Liver (tissue), 8 donors: ENCODE measurements at regions not wholly inside any gene's neighbourhood (a gene's known extent, or its start where the extent isn't known, plus 50 kb on each side); places are given as distances from the start of the nearest gene placed in this dataset.

Experiments
- DNase-seq: peaks from one replicate; pipeline ENCODE4 v3.0.0-alpha.2; 2017; ENCODE audit warnings: low spot score
- H3K27ac ChIP-seq, 2 donors: one replicate each; pipeline ENCODE4 v1.7.0; 2013; ENCODE audit warnings: inconsistent platforms in 2 of 2, low read length in 2 of 2, control low read depth in 1 of 2, low read depth in 1 of 2, mild to moderate bottlenecking in 1 of 2
- H3K27me3 ChIP-seq, 4 donors: one replicate each; pipeline versions ENCODE4 v1.6.1 to v1.7.0; 2013; ENCODE audit warnings: low read length in 3 of 4, inconsistent platforms in 1 of 4, mild to moderate bottlenecking in 1 of 4, moderate library complexity in 1 of 4; ENCODE audit not compliant: control insufficient read depth in 4 of 4, insufficient read depth in 4 of 4
- H3K36me3 ChIP-seq, 4 donors: one replicate each; pipeline versions ENCODE4 v1.6.1 to v1.7.0; 2013; ENCODE audit warnings: low read length in 3 of 4, mild to moderate bottlenecking in 3 of 4, low read depth in 1 of 4, moderate library complexity in 1 of 4; ENCODE audit not compliant: control insufficient read depth in 4 of 4, insufficient read depth in 3 of 4
- H3K4me1 ChIP-seq, 4 donors: one replicate each; pipeline versions ENCODE4 v1.6.1 to v1.7.0; 2013; ENCODE audit warnings: low read length in 3 of 4, mild to moderate bottlenecking in 3 of 4, moderate library complexity in 1 of 4; ENCODE audit not compliant: control insufficient read depth in 4 of 4, insufficient read depth in 4 of 4
- H3K4me3 ChIP-seq, 3 donors: one replicate each; pipeline versions ENCODE4 v1.6.1 to v1.7.0; 2013; ENCODE audit warnings: low read length in 3 of 3, control low read depth in 1 of 3, low read depth in 1 of 3, mild to moderate bottlenecking in 1 of 3
- H3K9ac ChIP-seq, 2 donors: one replicate each; pipeline ENCODE4 v1.7.0; 2013; ENCODE audit warnings: low read length in 2 of 2, mild to moderate bottlenecking in 2 of 2, moderate library complexity in 2 of 2, control low read depth in 1 of 2, low read depth in 1 of 2
- H3K9me3 ChIP-seq, 4 donors: one replicate each; pipeline versions ENCODE4 v1.6.1 to v1.7.0; 2013; ENCODE audit warnings: low read length in 3 of 4; ENCODE audit not compliant: control insufficient read depth in 4 of 4
- EGR1 ChIP-seq, 2 donors: IDR thresholded peaks; 2 replicates each; pipeline ENCODE4 v1.6.1; 2016 to 2018; ENCODE audit warnings: antibody characterized with exemption in 2 of 2, low read depth in 2 of 2
- FOXA2 ChIP-seq: IDR thresholded peaks from 2 replicates; pipeline ENCODE4 v1.6.1; 2016; ENCODE audit warnings: antibody characterized with exemption
- GABPA ChIP-seq, 2 donors: IDR thresholded peaks in 1 of 2; conservative IDR thresholded peaks in 1 of 2; 2 replicates each; pipeline ENCODE4 v1.6.1; 2016; ENCODE audit warnings: antibody characterized with exemption in 2 of 2, mild to moderate bottlenecking in 1 of 2, moderate library complexity in 1 of 2
- HNF4A ChIP-seq, 2 donors: conservative IDR thresholded peaks; 2 replicates each; pipeline ENCODE4 v1.6.1; 2016; ENCODE audit warnings: antibody characterized with exemption in 2 of 2, mild to moderate bottlenecking in 2 of 2
- HNF4G ChIP-seq: IDR thresholded peaks from 2 replicates; pipeline ENCODE4 v1.6.1; 2016; ENCODE audit warnings: antibody characterized with exemption
- JUND ChIP-seq, 2 donors: IDR thresholded peaks; 2 replicates each; pipeline ENCODE4 v1.6.1; 2016; ENCODE audit warnings: antibody characterized with exemption in 2 of 2
- NR2F2 ChIP-seq: IDR thresholded peaks from 2 replicates; pipeline ENCODE4 v1.6.1; 2016; ENCODE audit warnings: antibody characterized with exemption
- RAD21 ChIP-seq, 2 donors: IDR thresholded peaks; 2 replicates each; pipeline ENCODE4 v1.6.1; 2016; ENCODE audit warnings: antibody characterized with exemption in 2 of 2, mild to moderate bottlenecking in 2 of 2
- RXRA ChIP-seq, 2 donors: IDR thresholded peaks; 2 replicates each; pipeline ENCODE4 v1.6.1; 2017 to 2018; ENCODE audit warnings: antibody characterized with exemption in 2 of 2, mild to moderate bottlenecking in 1 of 2
- SP1 ChIP-seq: IDR thresholded peaks from 2 replicates; pipeline ENCODE4 v1.6.1; 2018; ENCODE audit warnings: antibody characterized with exemption, mild to moderate bottlenecking
- YY1 ChIP-seq: IDR thresholded peaks from 2 replicates; pipeline ENCODE4 v1.6.1; 2016; ENCODE audit warnings: antibody characterized with exemption, mild to moderate bottlenecking
- WGBS: extraction: QIAGEN DNeasy Blood & Tissue Kit; methylation state at CpG from one replicate; pipeline ENCODE4 v1.1.7; 2013; 5-methylcytosine and 5-hydroxymethylcytosine counted together
- TF ChIP-seq, protein P1 (sequence below): fragments of 150-350 bp; IDR thresholded peaks from 2 replicates; pipeline ENCODE4 v1.5.1; 2017; ENCODE audit warnings: improper control_type of control experiment, low read depth, low read length; ENCODE audit not compliant: missing input control
- TF ChIP-seq, protein P2 (sequence below): IDR thresholded peaks from 2 replicates; pipeline ENCODE4 v1.6.1; 2016; ENCODE audit warnings: antibody characterized with exemption
- TF ChIP-seq, protein P3 (sequence below): IDR thresholded peaks from 2 replicates; pipeline ENCODE4 v1.6.1; 2016; ENCODE audit warnings: antibody characterized with exemption
- TF ChIP-seq, protein P4 (sequence below): IDR thresholded peaks from 2 replicates; pipeline ENCODE4 v1.6.1; 2016; ENCODE audit warnings: antibody characterized with exemption, mild to moderate bottlenecking
- TF ChIP-seq, protein P5 (sequence below): IDR thresholded peaks from 2 replicates; pipeline ENCODE4 v1.6.1; 2016; ENCODE audit warnings: antibody characterized with exemption
- donor health status: healthy.
- donor health status: healthy.
- donor health status: healthy.
- donor health status: healthy.
- donor health status: healthy.

DNA sequence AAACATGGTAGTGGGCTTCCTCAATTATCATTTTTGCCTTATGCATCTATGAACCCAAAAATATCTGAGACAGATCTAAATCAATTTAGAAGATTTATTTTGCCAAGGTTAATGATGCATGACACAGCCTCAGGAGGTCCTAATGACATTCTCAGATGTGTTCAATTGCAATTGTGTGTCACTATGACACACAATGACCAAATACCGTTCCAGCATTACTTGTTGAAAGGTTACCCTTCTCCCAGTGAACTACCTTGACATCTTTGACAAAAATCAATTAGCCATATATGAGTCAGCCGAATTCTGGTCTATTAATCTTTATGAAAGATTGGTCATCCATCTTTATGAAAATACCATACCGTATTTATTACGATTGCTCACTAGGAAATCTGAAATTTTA lies 592.5 kb upstream of the GJE1 start (continued):
- TF ChIP-seq, protein P1, sequence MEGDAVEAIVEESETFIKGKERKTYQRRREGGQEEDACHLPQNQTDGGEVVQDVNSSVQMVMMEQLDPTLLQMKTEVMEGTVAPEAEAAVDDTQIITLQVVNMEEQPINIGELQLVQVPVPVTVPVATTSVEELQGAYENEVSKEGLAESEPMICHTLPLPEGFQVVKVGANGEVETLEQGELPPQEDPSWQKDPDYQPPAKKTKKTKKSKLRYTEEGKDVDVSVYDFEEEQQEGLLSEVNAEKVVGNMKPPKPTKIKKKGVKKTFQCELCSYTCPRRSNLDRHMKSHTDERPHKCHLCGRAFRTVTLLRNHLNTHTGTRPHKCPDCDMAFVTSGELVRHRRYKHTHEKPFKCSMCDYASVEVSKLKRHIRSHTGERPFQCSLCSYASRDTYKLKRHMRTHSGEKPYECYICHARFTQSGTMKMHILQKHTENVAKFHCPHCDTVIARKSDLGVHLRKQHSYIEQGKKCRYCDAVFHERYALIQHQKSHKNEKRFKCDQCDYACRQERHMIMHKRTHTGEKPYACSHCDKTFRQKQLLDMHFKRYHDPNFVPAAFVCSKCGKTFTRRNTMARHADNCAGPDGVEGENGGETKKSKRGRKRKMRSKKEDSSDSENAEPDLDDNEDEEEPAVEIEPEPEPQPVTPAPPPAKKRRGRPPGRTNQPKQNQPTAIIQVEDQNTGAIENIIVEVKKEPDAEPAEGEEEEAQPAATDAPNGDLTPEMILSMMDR, result no peak
- TF ChIP-seq, protein P2, sequence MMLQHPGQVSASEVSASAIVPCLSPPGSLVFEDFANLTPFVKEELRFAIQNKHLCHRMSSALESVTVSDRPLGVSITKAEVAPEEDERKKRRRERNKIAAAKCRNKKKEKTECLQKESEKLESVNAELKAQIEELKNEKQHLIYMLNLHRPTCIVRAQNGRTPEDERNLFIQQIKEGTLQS, result no peak
- no peak for TF ChIP-seq HNF4G
- no peak for TF ChIP-seq HNF4A (conservative IDR thresholded peaks at IDR 0.05)
- TF ChIP-seq RAD21 (IDR thresholded peaks at IDR 0.05), result no peak
- TF ChIP-seq NR2F2, result no peak
- TF ChIP-seq GABPA (IDR thresholded peaks at IDR 0.05 in 1 of 2, conservative IDR thresholded peaks at IDR 0.05 in 1 of 2), result no peak

DNA sequence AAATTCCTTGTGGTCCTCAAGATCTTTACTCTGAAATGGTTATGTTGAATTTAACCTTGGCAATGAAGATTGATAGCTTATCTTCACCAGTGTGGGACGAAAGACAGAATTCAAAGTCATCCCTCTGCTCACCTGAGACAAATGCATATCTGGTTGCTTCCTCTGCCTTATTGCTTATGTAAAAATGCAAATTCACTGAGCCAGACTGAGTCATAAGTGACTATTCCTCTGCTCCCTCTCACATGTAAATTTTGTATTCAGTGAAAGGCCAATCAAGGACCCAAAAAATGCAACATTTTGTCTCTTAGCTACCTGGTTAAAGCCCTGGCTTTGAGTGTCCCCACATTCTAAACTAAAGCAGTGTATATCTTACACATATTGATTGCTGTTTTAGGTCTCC lies 593.1 kb upstream of the GJE1 start:
- Histone ChIP-seq H3K4me1 (no peaks in the 10 kb centered on the region), H3K27ac (no peak overlapping the region), H3K36me3 (no peaks in the 10 kb centered on the region), H3K9me3 (no peaks in the 10 kb centered on the region), H3K27me3 (no peaks in the 10 kb centered on the region), H3K4me3 (no peak overlapping the region), H3K9ac (no peak overlapping the region)
- DNase-seq, result no peak
- no peak for TF ChIP-seq RXRA (IDR thresholded peaks at IDR 0.05)
- TF ChIP-seq EGR1 (IDR thresholded peaks at IDR 0.05; ENCODE audit: low read depth in 2 of 2), result no peak
- no peak for TF ChIP-seq SP1
- TF ChIP-seq YY1, result no peak
- no peak for TF ChIP-seq RAD21 (IDR thresholded peaks at IDR 0.05)
- WGBS, result 97% methylated on average over 1 of the region's 1 CpG

DNA sequence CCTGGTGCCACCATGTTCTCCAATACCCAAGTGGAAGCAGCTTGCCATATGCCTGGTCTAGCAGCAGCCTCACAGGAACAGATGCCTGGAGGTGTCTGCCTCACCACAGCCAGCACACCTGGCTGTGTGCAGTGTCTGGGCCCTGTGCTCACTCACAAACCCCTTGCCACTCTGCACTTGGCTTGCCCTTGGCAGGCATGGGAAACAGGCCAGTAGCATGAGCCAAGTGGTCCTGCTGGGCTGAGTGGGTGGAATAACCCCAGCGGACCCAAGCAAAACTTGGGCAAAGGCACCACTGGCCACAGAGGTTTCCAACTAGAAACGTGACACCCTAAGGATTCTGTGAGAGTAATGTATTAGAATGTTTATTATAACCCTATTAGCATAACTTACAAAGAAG lies 600.5 kb upstream of the GJE1 start:
- no peaks in the 10 kb centered on the region for H3K4me1 ChIP-seq
- no peak overlapping the region for H3K27ac ChIP-seq
- no peak for DNase-seq
- H3K9me3 ChIP-seq, result peaks cover 0 to 3% (median 2%) of the 10 kb centered on the region in 4 donors
- H3K9ac ChIP-seq, result no peak overlapping the region
- H3K27me3 ChIP-seq, result no peaks in the 10 kb centered on the region
- no peaks in the 10 kb centered on the region for H3K36me3 ChIP-seq
- 68% methylated on average over 2 of the region's 2 CpGs for WGBS
- no peak overlapping the region for H3K4me3 ChIP-seq
- TF ChIP-seq GABPA (IDR thresholded peaks at IDR 0.05 in 1 of 2, conservative IDR thresholded peaks at IDR 0.05 in 1 of 2) (no peak), HNF4A (conservative IDR thresholded peaks at IDR 0.05) (no peak), JUND (IDR thresholded peaks at IDR 0.05) (no peak), FOXA2 (no peak)
- TF ChIP-seq, protein P1, result no peak
- TF ChIP-seq, protein P2, result no peak
- TF ChIP-seq, protein P3, sequence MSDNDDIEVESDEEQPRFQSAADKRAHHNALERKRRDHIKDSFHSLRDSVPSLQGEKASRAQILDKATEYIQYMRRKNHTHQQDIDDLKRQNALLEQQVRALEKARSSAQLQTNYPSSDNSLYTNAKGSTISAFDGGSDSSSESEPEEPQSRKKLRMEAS, result no peak
- TF ChIP-seq, protein P4, sequence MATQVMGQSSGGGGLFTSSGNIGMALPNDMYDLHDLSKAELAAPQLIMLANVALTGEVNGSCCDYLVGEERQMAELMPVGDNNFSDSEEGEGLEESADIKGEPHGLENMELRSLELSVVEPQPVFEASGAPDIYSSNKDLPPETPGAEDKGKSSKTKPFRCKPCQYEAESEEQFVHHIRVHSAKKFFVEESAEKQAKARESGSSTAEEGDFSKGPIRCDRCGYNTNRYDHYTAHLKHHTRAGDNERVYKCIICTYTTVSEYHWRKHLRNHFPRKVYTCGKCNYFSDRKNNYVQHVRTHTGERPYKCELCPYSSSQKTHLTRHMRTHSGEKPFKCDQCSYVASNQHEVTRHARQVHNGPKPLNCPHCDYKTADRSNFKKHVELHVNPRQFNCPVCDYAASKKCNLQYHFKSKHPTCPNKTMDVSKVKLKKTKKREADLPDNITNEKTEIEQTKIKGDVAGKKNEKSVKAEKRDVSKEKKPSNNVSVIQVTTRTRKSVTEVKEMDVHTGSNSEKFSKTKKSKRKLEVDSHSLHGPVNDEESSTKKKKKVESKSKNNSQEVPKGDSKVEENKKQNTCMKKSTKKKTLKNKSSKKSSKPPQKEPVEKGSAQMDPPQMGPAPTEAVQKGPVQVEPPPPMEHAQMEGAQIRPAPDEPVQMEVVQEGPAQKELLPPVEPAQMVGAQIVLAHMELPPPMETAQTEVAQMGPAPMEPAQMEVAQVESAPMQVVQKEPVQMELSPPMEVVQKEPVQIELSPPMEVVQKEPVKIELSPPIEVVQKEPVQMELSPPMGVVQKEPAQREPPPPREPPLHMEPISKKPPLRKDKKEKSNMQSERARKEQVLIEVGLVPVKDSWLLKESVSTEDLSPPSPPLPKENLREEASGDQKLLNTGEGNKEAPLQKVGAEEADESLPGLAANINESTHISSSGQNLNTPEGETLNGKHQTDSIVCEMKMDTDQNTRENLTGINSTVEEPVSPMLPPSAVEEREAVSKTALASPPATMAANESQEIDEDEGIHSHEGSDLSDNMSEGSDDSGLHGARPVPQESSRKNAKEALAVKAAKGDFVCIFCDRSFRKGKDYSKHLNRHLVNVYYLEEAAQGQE, result no peak
- TF ChIP-seq, protein P5, sequence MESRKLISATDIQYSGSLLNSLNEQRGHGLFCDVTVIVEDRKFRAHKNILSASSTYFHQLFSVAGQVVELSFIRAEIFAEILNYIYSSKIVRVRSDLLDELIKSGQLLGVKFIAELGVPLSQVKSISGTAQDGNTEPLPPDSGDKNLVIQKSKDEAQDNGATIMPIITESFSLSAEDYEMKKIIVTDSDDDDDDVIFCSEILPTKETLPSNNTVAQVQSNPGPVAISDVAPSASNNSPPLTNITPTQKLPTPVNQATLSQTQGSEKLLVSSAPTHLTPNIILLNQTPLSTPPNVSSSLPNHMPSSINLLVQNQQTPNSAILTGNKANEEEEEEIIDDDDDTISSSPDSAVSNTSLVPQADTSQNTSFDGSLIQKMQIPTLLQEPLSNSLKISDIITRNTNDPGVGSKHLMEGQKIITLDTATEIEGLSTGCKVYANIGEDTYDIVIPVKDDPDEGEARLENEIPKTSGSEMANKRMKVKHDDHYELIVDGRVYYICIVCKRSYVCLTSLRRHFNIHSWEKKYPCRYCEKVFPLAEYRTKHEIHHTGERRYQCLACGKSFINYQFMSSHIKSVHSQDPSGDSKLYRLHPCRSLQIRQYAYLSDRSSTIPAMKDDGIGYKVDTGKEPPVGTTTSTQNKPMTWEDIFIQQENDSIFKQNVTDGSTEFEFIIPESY, result no peak
